GM23248 (cell line): ENCODE measurements at regions not wholly inside any gene's neighbourhood (a gene's known extent, or its start where the extent isn't known, plus 50 kb on each side); places are given as distances from the start of the nearest gene placed in this dataset.

ENCODE experiments used
- EZH2 ChIP-seq: fragments of 200-600 bp; sonication (generic); IDR thresholded peaks from 2 replicates; pipeline ENCODE4 v1.6.1; 2018; ENCODE audit warnings: antibody characterized with exemption, mild to moderate bottlenecking; ENCODE audit not compliant: insufficient read depth, poor library complexity, severe bottlenecking
- EZH2phosphoT487 ChIP-seq: fragments of 200-600 bp; sonication (generic); IDR thresholded peaks from 2 replicates; pipeline ENCODE4 v1.6.1; 2018; ENCODE audit warnings: antibody characterized with exemption, moderate library complexity, mild to moderate bottlenecking, low read depth; ENCODE audit not compliant: insufficient read depth

DNA sequence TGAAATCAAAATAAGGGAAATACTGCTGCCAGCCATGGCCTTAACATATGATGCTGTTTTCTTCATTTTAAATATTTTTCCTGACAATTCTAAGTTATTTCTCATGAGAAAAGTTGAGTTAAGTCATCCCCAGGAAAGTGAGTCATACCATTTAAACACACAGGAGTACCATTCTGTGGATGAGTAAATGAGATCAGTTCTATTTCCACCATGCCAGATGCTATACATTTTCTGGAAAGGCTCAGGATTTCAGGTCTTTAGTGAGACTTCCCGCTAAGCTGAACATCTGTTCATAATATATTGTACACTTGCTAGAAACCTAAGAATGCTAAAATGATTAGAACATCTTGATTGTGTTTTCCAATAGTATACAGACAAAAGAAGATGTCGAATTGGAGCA is 256.2 kb upstream of the MANEA start:
- no peak for TF ChIP-seq EZH2
- no peak for TF ChIP-seq EZH2phosphoT487
